ENCODE measurements at regions not wholly inside any gene's neighbourhood (a gene's known extent, or its start where the extent isn't known, plus 50 kb on each side); places are given as distances from the start of the nearest gene placed in this dataset.

- POLR2A ChIA-PET, result no interaction called here
- BruUV-seq (replicated peaks), result no TSS peak
- Histone ChIP-seq H3K4me1 (no peaks in the 10 kb centered on the region), H3K9me3 (no peaks in the 10 kb centered on the region), H3K27me3 (replicated peaks; ENCODE audit: control insufficient read depth, insufficient read depth, low read length) (no peaks in the 10 kb centered on the region), H3K4me3 (ENCODE audit: low read depth, low read length) (no peak overlapping the region), H3K36me3 (ENCODE audit: control insufficient read depth, insufficient read depth, low read length) (no peaks in the 10 kb centered on the region)
- Mint-ChIP-seq H3K9me3 (ENCODE audit: unreplicated experiment) (no peaks in the 10 kb centered on the region), H3K4me1 (ENCODE audit: low read depth, unreplicated experiment) (no peaks in the 10 kb centered on the region), H3K27me3 (ENCODE audit: insufficient read depth, unreplicated experiment) (no peaks in the 10 kb centered on the region), H3K27ac (ENCODE audit: unreplicated experiment) (no peak overlapping the region), H3K36me3 (ENCODE audit: insufficient read depth, unreplicated experiment) (no peaks in the 10 kb centered on the region), H3K4me3 (ENCODE audit: unreplicated experiment) (no peak overlapping the region)
- intact Hi-C loops (cut with micrococcal nuclease; ENCODE audit: unreplicated experiment), result no loop called here
- no peak for TF ChIP-seq CTCF (IDR thresholded peaks at IDR 0.05; ENCODE audit: insufficient read depth in 1 of 2, low read depth in 1 of 2, low read length in 1 of 2, severe bottlenecking in 1 of 2, unreplicated experiment in 1 of 2)
- DNase-seq, result no peak
- CTCF ChIA-PET, result no interaction called here
Observed at GRCh38 chr3:137471130-137471529, 293.0 kb upstream of the SOX14 start.

GRCh38 chr3:137471558-137472204 is 292.4 kb upstream of the SOX14 start:
- DNase-seq, result no peak
- POLR2A ChIA-PET, result no interaction called here

GRCh38 chr3:137477614-137478013 is 286.5 kb upstream of the SOX14 start:
- Histone ChIP-seq H3K4me1 (no peaks in the 10 kb centered on the region), H3K4me3 (ENCODE audit: low read depth, low read length) (no peak overlapping the region), H3K9me3 (no peaks in the 10 kb centered on the region), H3K36me3 (ENCODE audit: control insufficient read depth, insufficient read depth, low read length) (no peaks in the 10 kb centered on the region), H3K27me3 (replicated peaks; ENCODE audit: control insufficient read depth, insufficient read depth, low read length) (no peaks in the 10 kb centered on the region)
- Mint-ChIP-seq H3K36me3 (ENCODE audit: insufficient read depth, unreplicated experiment) (no peaks in the 10 kb centered on the region), H3K4me3 (ENCODE audit: unreplicated experiment) (no peak overlapping the region), H3K27me3 (ENCODE audit: insufficient read depth, unreplicated experiment) (peaks cover 3% of the 10 kb centered on the region), H3K9me3 (ENCODE audit: unreplicated experiment) (no peaks in the 10 kb centered on the region), H3K4me1 (ENCODE audit: low read depth, unreplicated experiment) (no peaks in the 10 kb centered on the region), H3K27ac (ENCODE audit: unreplicated experiment) (no peak overlapping the region)
- ChIA-PET POLR2A (no interaction called here), CTCF (no interaction called here)
- TF ChIP-seq CTCF (IDR thresholded peaks at IDR 0.05; ENCODE audit: insufficient read depth in 1 of 2, low read depth in 1 of 2, low read length in 1 of 2, severe bottlenecking in 1 of 2, unreplicated experiment in 1 of 2), result no peak
- BruUV-seq (replicated peaks), result no TSS peak
- intact Hi-C loops (cut with micrococcal nuclease; ENCODE audit: unreplicated experiment), result no loop called here
- DNase-seq, result no peak

More at GRCh38 chr3:137471558-137472204, 292.4 kb upstream of the SOX14 start:
- CTCF ChIA-PET, result no interaction called here
- intact Hi-C loops (cut with micrococcal nuclease; ENCODE audit: unreplicated experiment), result no loop called here
- H3K4me1 Mint-ChIP-seq (ENCODE audit: low read depth, unreplicated experiment), result no peaks in the 10 kb centered on the region
- no peaks in the 10 kb centered on the region for H3K36me3 Mint-ChIP-seq (ENCODE audit: insufficient read depth, unreplicated experiment)
- H3K27me3 Mint-ChIP-seq (ENCODE audit: insufficient read depth, unreplicated experiment), result no peaks in the 10 kb centered on the region
- no peak overlapping the region for H3K27ac Mint-ChIP-seq (ENCODE audit: unreplicated experiment)
- no peak for TF ChIP-seq CTCF (IDR thresholded peaks at IDR 0.05; ENCODE audit: insufficient read depth in 1 of 2, low read depth in 1 of 2, low read length in 1 of 2, severe bottlenecking in 1 of 2, unreplicated experiment in 1 of 2)
- no peaks in the 10 kb centered on the region for H3K27me3 ChIP-seq (replicated peaks; ENCODE audit: control insufficient read depth, insufficient read depth, low read length)
- H3K36me3 ChIP-seq (ENCODE audit: control insufficient read depth, insufficient read depth, low read length), result no peaks in the 10 kb centered on the region
- no peaks in the 10 kb centered on the region for H3K4me1 ChIP-seq
- no peak overlapping the region for H3K4me3 ChIP-seq (ENCODE audit: low read depth, low read length)
- no TSS peak for BruUV-seq (replicated peaks)
- no peaks in the 10 kb centered on the region for H3K9me3 ChIP-seq
- H3K4me3 Mint-ChIP-seq (ENCODE audit: unreplicated experiment), result no peak overlapping the region
- H3K9me3 Mint-ChIP-seq (ENCODE audit: unreplicated experiment), result no peaks in the 10 kb centered on the region

Measured in Caco-2 (cell line).